GM12878 (cell line): ENCODE measurements at regions not wholly inside any gene's neighbourhood (a gene's known extent, or its start where the extent isn't known, plus 50 kb on each side); places are given as distances from the start of the nearest gene placed in this dataset.
A peak's percentile ranks its signal among the peaks of the same experiment; 100 is the strongest.

Source experiments
- ATAC-seq: fragments of 200-7000 bp; cut with Tn5 transposase; 3 replicates; pipeline ENCODE4 v1.9.1; 2020; ENCODE audit warnings: mild to moderate bottlenecking, moderate library complexity
- BruUV-seq: library from RNA; stranded (reverse); fragments of 400-500 nt; replicated peaks from 2 replicates; lab custom pipeline; 2021; lab: Mats Ljungman, UMichigan
- CTCF ChIA-PET: fragments of 300-600 bp; sonication (Branson Sonifier 250); formaldehyde crosslinking; extraction: SDS; loops from one replicate; lab custom pipeline; 2021; ENCODE audit warnings: inconsistent platforms; lab: Yijun Ruan, JAX
- POLR2A ChIA-PET: fragments of 350-600 bp; formaldehyde crosslinking; extraction: SDS; loops from one replicate; lab custom pipeline; 2021; ENCODE audit warnings: inconsistent platforms; lab: Charles Lee
- RAD21 ChIA-PET: fragments of 300-600 bp; sonication (Branson Sonifier 250); formaldehyde crosslinking; loops from one replicate; lab custom pipeline; 2023; ENCODE audit warnings: antibody characterized with exemption; ENCODE audit not compliant: unreplicated experiment; lab: Charles Lee
- SMC1A ChIA-PET: fragments of 300-600 bp; sonication (Branson Sonifier 250); formaldehyde crosslinking; loops from one replicate; lab custom pipeline; 2023; ENCODE audit not compliant: unreplicated experiment, uncharacterized antibody; lab: Charles Lee
- DNase-seq: peaks from one replicate; pipeline ENCODE4 v3.0.0-alpha.2; 2011; ENCODE audit warnings: low read depth, low spot score
- FAIRE-seq: peaks from 3 replicates; lab custom pipeline; 2011; peaks lifted over from hg19 to GRCh38; lab: Jason Lieb, UNC
- H2AFZ ChIP-seq: 2 replicates; pipeline ENCODE4 v1.6.0; 2011; ENCODE audit warnings: low read depth, low read length, control low read depth; ENCODE audit not compliant: control insufficient read depth
- H3K27ac ChIP-seq: 2 replicates; pipeline ENCODE4 v1.5.1; 2011; ENCODE audit warnings: control low read depth; ENCODE audit not compliant: control insufficient read depth, insufficient read depth
- H3K27me3 ChIP-seq, 2 experiments: replicated peaks in 1 of 2; 2 replicates each; pipeline versions ENCODE4 v1.6.0 to v1.6.1; 2011; ENCODE audit warnings: low read length in 1 of 2; ENCODE audit not compliant: control insufficient read depth in 2 of 2, insufficient read depth in 2 of 2
- H3K36me3 ChIP-seq, 2 experiments: 2 replicates each; pipeline ENCODE4 v1.5.1; 2011; ENCODE audit warnings: low read length in 1 of 2; ENCODE audit not compliant: control insufficient read depth in 2 of 2, insufficient read depth in 2 of 2
- H3K4me1 ChIP-seq: 2 replicates; pipeline ENCODE4 v1.6.1; 2011; ENCODE audit warnings: mild to moderate bottlenecking, low read length, moderate library complexity, mixed read lengths; ENCODE audit not compliant: control insufficient read depth, insufficient read depth
- H3K4me2 ChIP-seq: 2 replicates; pipeline ENCODE4 v1.6.0; 2011; ENCODE audit warnings: control low read depth; ENCODE audit not compliant: control insufficient read depth, insufficient read depth
- H3K4me3 ChIP-seq: fragments of 200-600 bp; sonication (generic); 2 replicates; pipeline ENCODE4 v1.5.1; 2016
- H3K79me2 ChIP-seq: 2 replicates; pipeline ENCODE4 v1.6.0; 2011; ENCODE audit warnings: low read length; ENCODE audit not compliant: control insufficient read depth, insufficient read depth
- H3K9ac ChIP-seq: 2 replicates; pipeline ENCODE4 v1.8.0; 2011; ENCODE audit warnings: low read length, control low read depth, mixed read lengths; ENCODE audit not compliant: control insufficient read depth, insufficient read depth
- H3K9me3 ChIP-seq: replicated peaks from 3 replicates; pipeline ENCODE4 v1.5.1; 2011; ENCODE audit warnings: mild to moderate bottlenecking, low read length; ENCODE audit not compliant: control insufficient read depth, insufficient read depth
- H4K20me1 ChIP-seq: 2 replicates; pipeline ENCODE4 v1.6.0; 2011; ENCODE audit not compliant: control insufficient read depth, insufficient read depth
- CBX3 ChIP-seq: fragments of 200-600 bp; sonication (generic); IDR thresholded peaks from 2 replicates; pipeline ENCODE4 v1.6.1; 2016; ENCODE audit warnings: low read depth, borderline replicate concordance
- HCFC1 ChIP-seq: fragments of 150-350 bp; IDR thresholded peaks from 2 replicates; pipeline ENCODE4 v1.6.1; 2014; ENCODE audit warnings: low read length
- KAT2A ChIP-seq: conservative IDR thresholded peaks from 2 replicates; pipeline ENCODE4 v1.6.1; 2011; ENCODE audit warnings: low read depth, low read length; ENCODE audit not compliant: control insufficient read depth
- MTA2 ChIP-seq: fragments of 450-650 bp; IDR thresholded peaks from 2 replicates; pipeline ENCODE4 v1.6.1; 2016; ENCODE audit warnings: low read depth, mild to moderate bottlenecking, moderate library complexity
- RB1 ChIP-seq: fragments of 450-650 bp; formaldehyde crosslinking; IDR thresholded peaks from 2 replicates; pipeline ENCODE4 v1.6.1; 2017; ENCODE audit warnings: mild to moderate bottlenecking, borderline replicate concordance
- WGBS: methylation state at CpG from one replicate; pipeline ENCODE4 v1.1.6; 2016; ENCODE audit warnings: low lambda C conversion rate; ENCODE audit not compliant: insufficient replicate concordance, insufficient coverage; ENCODE audit errors: missing lambda C conversion rate; 5-methylcytosine and 5-hydroxymethylcytosine counted together
- in situ Hi-C: fragments of 300-500 bp; cut with MboI; formaldehyde crosslinking; loops from 9 replicates; pipeline ENCODE4 v1.14.3; 2018; ENCODE audit warnings: mixed read lengths
- intact Hi-C: fragments of 100-400 bp; cut with micrococcal nuclease; formaldehyde crosslinking; loops from one replicate; pipeline ENCODE4 v1.14.2; 2022; ENCODE audit not compliant: unreplicated experiment
- TF ChIP-seq, protein P1 (sequence below): fragments of 450-650 bp; IDR thresholded peaks from 2 replicates; pipeline ENCODE4 v1.6.1; 2017; ENCODE audit warnings: antibody characterized with exemption, mild to moderate bottlenecking, moderate library complexity
- TF ChIP-seq, protein P2 (sequence below): fragments of 450-650 bp; IDR thresholded peaks from 2 replicates; pipeline ENCODE4 v1.6.1; 2017; ENCODE audit warnings: mild to moderate bottlenecking, moderate library complexity
- TF ChIP-seq, protein P3 (sequence below): IDR thresholded peaks from 2 replicates; pipeline ENCODE4 v1.6.1; 2012; ENCODE audit warnings: mild to moderate bottlenecking, low read depth, low read length

DNA sequence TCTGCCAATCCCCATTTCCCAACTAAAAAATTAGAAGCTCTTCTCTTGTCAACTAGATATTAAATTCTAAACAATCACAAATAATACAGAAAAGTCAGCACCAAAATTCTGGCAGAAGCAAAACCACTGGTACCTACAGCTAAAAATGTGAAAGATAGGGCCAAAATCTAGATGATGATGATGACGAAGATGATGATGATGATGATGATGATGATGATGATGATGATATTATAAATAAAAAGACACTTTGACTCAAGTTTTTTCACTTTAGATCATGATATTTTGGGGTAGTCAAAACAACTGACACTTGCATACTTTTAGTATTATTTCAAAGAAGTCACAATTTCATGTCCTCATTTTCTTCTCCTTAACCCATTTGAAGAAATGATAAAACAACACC is 470.1 kb upstream of the NR2F2 start (continued):
- TF ChIP-seq, protein P1, sequence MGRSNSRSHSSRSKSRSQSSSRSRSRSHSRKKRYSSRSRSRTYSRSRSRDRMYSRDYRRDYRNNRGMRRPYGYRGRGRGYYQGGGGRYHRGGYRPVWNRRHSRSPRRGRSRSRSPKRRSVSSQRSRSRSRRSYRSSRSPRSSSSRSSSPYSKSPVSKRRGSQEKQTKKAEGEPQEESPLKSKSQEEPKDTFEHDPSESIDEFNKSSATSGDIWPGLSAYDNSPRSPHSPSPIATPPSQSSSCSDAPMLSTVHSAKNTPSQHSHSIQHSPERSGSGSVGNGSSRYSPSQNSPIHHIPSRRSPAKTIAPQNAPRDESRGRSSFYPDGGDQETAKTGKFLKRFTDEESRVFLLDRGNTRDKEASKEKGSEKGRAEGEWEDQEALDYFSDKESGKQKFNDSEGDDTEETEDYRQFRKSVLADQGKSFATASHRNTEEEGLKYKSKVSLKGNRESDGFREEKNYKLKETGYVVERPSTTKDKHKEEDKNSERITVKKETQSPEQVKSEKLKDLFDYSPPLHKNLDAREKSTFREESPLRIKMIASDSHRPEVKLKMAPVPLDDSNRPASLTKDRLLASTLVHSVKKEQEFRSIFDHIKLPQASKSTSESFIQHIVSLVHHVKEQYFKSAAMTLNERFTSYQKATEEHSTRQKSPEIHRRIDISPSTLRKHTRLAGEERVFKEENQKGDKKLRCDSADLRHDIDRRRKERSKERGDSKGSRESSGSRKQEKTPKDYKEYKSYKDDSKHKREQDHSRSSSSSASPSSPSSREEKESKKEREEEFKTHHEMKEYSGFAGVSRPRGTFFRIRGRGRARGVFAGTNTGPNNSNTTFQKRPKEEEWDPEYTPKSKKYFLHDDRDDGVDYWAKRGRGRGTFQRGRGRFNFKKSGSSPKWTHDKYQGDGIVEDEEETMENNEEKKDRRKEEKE: no peak
- TF ChIP-seq RB1 (no peak), HCFC1 (no peak), KAT2A (no peak)
- TF ChIP-seq, all 136 proteins: peak for 0

DNA sequence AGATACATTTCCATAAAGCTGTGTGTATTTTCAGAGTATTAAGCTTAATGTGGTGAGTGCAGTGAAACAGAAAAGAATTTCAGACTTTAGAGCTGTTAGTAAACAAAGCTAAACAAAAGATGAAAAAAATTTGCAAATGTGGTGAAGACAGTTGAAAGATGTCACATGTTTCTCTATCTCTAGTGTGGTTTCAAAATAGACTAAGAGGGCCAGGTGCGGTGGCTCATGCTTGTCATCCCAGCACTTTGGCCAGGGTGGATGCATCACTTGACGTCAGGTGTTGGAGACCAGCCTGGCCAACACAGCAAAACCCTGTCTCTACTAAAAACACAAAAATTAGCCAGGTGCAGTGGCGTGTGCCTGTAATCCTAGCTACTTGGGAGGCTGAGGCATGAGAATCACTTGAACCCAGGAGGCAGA is 466.0 kb upstream of the NR2F2 start:
- H3K4me2 ChIP-seq: no peak overlapping the region
- no TSS peak for BruUV-seq
- intact Hi-C loops: loop anchor here (1.0 to 5.0 kb wide), 2 partner anchors 65 to 463 kb away; no protein-coding TSS in a partner anchor
- DNase-seq (peak; percentile 73), FAIRE-seq (no peak), ATAC-seq (peak; percentile 95)
- RAD21 ChIA-PET: interaction anchor here (0.6 to 1.6 kb wide), 16 partner anchors 9 to 604 kb away, joined by 3 to 10 read pairs (median 4); no protein-coding TSS in a partner anchor
- H3K27me3 ChIP-seq: no peaks in the 10 kb centered on the region
- H3K27ac ChIP-seq: no peak overlapping the region
- H4K20me1 ChIP-seq: no peaks in the 10 kb centered on the region
- H3K9me3 ChIP-seq: no peaks in the 10 kb centered on the region; the same call in 2 of the 3 replicates
- peaks cover 6% of the 10 kb centered on the region; the same call in 1 of the 2 replicates for H3K4me1 ChIP-seq
- H3K4me3 ChIP-seq: no peak overlapping the region
- H3K9ac ChIP-seq: no peak overlapping the region
- H3K36me3 ChIP-seq: no peaks in the 10 kb centered on the region
- POLR2A ChIA-PET: interaction anchor here (1.7 kb wide), 1 partner anchor 26 kb away, joined by 4 read pairs; no protein-coding TSS in a partner anchor
- H2AFZ ChIP-seq: no peak overlapping the region
- CTCF ChIA-PET: interaction anchor here (0.7 to 2.0 kb wide), 4 partner anchors 26 to 107 kb away, joined by 3 to 6 read pairs (median 4); no protein-coding TSS in a partner anchor
- SMC1A ChIA-PET: interaction anchor here (0.6 to 2.2 kb wide), 23 partner anchors 9 to 462 kb away, joined by 3 to 10 read pairs (median 4); no protein-coding TSS in a partner anchor
- in situ Hi-C loops: no loop called here
- WGBS: 0% methylated on average over 3 of the region's 3 CpGs
- H3K79me2 ChIP-seq: no peaks in the 10 kb centered on the region
- TF ChIP-seq MTA2: peak; percentile 91
- TF ChIP-seq CBX3: no peak
- TF ChIP-seq, protein P2, sequence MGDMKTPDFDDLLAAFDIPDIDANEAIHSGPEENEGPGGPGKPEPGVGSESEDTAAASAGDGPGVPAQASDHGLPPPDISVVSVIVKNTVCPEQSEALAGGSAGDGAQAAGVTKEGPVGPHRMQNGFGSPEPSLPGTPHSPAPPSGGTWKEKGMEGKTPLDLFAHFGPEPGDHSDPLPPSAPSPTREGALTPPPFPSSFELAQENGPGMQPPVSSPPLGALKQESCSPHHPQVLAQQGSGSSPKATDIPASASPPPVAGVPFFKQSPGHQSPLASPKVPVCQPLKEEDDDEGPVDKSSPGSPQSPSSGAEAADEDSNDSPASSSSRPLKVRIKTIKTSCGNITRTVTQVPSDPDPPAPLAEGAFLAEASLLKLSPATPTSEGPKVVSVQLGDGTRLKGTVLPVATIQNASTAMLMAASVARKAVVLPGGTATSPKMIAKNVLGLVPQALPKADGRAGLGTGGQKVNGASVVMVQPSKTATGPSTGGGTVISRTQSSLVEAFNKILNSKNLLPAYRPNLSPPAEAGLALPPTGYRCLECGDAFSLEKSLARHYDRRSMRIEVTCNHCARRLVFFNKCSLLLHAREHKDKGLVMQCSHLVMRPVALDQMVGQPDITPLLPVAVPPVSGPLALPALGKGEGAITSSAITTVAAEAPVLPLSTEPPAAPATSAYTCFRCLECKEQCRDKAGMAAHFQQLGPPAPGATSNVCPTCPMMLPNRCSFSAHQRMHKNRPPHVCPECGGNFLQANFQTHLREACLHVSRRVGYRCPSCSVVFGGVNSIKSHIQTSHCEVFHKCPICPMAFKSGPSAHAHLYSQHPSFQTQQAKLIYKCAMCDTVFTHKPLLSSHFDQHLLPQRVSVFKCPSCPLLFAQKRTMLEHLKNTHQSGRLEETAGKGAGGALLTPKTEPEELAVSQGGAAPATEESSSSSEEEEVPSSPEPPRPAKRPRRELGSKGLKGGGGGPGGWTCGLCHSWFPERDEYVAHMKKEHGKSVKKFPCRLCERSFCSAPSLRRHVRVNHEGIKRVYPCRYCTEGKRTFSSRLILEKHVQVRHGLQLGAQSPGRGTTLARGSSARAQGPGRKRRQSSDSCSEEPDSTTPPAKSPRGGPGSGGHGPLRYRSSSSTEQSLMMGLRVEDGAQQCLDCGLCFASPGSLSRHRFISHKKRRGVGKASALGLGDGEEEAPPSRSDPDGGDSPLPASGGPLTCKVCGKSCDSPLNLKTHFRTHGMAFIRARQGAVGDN: peak; percentile 99
- TF ChIP-seq, protein P3, sequence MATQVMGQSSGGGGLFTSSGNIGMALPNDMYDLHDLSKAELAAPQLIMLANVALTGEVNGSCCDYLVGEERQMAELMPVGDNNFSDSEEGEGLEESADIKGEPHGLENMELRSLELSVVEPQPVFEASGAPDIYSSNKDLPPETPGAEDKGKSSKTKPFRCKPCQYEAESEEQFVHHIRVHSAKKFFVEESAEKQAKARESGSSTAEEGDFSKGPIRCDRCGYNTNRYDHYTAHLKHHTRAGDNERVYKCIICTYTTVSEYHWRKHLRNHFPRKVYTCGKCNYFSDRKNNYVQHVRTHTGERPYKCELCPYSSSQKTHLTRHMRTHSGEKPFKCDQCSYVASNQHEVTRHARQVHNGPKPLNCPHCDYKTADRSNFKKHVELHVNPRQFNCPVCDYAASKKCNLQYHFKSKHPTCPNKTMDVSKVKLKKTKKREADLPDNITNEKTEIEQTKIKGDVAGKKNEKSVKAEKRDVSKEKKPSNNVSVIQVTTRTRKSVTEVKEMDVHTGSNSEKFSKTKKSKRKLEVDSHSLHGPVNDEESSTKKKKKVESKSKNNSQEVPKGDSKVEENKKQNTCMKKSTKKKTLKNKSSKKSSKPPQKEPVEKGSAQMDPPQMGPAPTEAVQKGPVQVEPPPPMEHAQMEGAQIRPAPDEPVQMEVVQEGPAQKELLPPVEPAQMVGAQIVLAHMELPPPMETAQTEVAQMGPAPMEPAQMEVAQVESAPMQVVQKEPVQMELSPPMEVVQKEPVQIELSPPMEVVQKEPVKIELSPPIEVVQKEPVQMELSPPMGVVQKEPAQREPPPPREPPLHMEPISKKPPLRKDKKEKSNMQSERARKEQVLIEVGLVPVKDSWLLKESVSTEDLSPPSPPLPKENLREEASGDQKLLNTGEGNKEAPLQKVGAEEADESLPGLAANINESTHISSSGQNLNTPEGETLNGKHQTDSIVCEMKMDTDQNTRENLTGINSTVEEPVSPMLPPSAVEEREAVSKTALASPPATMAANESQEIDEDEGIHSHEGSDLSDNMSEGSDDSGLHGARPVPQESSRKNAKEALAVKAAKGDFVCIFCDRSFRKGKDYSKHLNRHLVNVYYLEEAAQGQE: no peak
